DMS153 (cell line): ENCODE measurements at regions not wholly inside any gene's neighbourhood (a gene's known extent, or its start where the extent isn't known, plus 50 kb on each side); places are given as distances from the start of the nearest gene placed in this dataset.
"Not testable (repeated sequence)": the region's sequence is repeated elsewhere in the genome, so short reads cannot be mapped to it uniquely, and the experiment has no call there.

ENCODE experiments used
- DNase-seq: peaks from one replicate; lab custom pipeline; 2025; lab: John Stamatoyannopoulos, UW

DNA sequence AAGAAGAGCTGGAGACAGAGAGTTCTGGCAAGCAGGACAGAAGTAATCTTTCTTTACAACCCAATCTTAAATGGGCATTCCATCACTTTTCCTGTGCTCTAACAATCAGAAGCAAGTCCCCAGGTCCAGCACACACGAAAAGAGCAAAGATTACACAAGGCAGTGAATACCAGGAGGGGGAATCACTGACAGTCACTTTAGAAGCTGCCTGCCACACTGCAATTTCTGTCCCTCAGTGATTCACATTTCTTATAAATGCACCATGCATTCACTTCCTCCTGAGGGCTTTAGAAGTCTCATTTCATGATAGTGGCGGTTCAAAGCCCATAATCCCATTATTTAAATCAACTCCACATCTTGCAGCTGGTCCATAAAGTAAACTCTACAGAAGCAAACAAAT lies 362.5 kb downstream of the POM121L12 start:
- DNase-seq: no peak

DNA sequence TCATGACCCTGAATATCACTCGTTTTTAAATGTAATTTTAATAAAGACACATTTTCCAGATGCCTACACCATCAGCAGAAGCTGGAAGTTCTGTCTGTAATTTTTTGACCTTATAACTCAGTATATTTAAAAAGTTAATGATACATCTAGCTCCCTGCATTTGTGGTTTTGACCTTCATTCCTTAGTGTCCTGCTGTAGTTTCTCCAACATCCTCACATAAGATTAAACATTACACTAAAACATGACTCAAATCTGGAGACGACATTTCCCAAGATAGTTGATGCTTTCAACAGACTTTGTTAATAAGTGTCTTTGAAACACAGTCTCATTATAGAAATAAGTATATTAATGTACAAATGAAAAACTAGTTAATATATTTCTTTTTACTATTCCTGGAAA lies 363.1 kb downstream of the POM121L12 start:
- DNase-seq: no peak

DNA sequence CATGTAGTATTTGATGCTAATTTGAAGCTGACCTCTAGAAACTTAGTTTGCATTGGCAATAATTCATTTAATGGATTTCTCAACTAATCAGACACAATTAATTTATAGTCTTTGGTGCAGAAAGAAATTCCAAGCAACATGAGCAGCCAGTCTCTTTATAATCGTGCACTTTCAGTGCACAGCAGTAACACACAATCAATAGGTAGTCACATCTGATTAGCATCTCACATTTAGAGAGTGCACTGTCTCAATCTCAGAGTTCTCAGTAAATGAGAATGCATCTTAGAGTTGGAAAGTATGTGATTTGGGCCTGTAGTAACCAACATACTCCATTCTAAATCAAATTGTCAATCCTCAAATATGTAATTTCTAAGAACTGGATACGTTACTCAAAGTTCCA lies 377.6 kb downstream of the POM121L12 start:
- no peak for DNase-seq

DNA sequence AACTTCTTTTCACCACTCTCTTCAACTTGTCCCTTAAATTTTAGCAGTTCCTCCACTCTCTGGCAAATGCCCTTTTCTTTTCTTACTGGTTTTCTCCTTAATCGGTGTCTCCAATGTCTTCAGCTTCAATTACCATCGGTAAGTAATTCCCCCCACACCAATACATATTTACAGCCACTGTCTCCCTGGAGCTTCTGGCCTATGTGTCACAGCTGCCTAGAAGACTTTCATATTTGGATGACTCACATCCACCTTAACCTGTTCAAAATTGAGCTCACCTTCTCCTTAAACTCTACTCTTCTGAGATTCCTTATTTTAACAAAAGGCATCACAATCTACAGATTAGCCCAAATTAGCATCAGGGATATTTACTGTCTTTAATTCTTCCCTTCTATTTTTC lies 380.4 kb downstream of the POM121L12 start:
- no peak for DNase-seq

DNA sequence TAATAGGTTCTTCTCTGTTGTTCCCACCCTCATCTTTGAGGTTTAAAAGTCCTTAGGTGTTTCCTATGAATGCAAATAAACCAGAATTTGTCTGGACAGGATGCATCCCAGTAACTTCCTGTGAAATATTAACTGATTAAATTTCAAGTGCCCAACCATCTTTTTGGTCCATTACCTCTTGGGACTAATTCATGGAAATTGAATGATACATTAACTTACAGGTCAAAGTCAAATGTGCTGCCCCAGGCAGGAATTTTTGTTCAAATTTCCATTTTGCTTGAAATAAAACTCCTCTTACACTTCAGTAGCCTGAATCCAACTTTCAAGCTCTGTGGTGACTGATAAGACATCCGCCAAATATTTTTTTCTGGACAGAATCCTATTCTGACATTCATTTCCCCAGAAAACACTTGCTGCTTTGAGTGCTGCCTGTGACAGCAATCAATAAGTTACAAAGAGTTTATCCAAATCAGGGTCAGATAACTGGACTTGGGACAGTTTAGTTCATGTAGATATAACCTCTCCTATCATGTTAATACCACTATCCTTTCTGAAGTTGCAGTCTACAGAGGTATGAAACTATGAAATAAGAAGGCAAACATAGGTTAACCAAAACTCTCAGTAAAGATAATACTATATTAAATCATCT lies 383.5 kb downstream of the POM121L12 start:
- no peak for DNase-seq

DNA sequence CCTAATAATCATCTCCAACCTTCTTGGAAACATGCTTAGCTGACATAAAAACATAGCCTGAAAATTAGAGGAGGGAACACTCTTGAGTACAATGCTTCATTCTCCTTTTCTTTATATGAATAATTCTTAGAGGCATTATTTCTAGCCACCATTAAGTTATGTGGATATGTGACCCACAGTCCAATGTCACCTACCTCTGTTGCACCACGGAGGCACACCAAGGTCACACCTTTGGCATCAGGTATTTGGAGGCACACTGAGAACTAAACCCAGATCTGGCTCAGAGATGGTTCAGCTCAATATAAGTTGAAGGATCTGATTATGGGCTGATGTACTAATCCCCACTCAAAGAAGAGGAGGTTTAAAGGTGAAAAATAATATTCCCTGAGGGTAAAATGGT lies 385.1 kb downstream of the POM121L12 start:
- no peak for DNase-seq

DNA sequence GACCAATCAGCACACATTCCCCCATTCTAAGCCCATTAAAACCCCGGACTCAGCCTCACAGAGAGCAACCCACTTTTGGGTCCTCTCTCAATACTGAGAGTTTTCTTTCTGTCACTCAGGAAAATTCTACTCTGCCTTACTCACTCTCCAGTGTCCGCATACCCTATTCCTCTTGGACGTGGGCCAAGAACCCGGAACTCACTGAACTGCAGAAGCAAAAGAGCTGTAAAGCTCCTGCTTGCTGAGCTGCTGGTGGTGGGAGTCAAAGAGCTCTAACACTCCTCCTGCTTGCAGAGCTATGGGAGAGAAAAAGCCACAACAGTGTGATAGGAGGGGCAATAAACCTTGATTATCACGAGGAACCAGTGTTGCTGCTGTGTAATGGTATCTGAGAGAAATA lies 386.9 kb downstream of the POM121L12 start:
- DNase-seq: no peak

DNA sequence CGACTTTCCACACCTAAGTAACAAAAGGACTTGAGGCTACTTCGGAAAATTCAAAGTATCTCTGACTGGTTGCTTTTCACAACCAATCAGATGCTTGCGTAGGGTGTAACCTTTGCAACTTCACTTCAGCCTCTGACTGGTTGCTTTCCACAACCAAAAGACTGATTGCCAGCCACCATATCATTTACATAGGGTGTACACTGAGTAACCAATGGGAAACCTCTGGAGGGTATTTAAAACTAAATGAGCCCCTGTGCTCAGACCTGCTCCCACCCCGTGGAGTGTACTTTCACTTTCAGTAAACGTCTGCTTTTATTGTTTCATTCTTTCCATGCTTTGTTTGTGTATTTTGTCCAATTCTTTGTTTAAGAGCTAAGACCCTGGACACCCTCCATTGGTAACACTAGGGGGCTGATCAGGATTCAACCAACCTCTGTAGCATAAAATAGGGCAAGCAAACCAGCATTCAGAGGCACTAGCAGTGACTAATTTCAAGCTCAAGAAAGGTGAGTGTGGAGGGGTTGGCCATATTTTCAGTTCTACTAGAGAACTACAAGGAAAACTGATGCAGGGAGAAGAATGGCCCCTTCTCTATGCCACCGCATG lies 390.8 kb downstream of the POM121L12 start:
- no peak for DNase-seq

DNA sequence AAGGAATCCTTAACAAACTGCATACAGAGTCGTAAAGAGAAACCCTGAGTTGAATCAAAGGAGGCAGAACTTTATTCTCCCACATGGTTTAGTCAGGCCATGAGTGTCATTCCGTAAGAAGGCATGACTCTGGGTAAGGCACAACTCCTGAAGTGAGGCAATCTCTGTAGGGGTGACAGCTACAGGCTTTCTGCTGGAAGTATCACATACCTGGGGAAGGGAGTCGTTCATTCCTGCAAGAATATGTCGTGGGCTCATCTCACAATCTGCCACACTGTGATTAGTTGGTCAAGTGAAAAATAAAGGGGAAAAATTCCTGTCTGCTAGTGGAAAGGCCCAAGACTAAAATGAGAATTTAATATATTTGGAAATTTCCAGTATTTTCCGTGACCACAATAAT lies 392.6 kb downstream of the POM121L12 start:
- no peak for DNase-seq

DNA sequence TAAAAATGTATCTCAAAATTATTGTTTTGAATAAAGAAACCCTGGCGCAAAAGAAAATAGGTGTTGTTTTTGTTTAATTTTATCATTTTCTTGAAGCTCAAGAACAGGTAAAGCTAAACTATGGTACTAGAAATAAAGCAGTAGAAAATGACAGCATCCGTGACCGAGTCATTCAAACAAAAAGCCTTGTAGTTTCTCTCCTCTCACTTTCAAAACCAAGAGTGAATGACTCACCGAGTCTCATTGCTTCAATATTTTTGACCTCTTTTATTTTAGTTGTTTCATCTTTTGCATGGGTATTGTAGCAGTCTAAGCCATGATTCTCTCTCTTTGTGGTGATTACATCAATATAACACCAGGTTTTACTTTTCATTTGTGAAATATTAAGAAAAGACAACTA lies 396.5 kb downstream of the POM121L12 start:
- DNase-seq: no peak

DNA sequence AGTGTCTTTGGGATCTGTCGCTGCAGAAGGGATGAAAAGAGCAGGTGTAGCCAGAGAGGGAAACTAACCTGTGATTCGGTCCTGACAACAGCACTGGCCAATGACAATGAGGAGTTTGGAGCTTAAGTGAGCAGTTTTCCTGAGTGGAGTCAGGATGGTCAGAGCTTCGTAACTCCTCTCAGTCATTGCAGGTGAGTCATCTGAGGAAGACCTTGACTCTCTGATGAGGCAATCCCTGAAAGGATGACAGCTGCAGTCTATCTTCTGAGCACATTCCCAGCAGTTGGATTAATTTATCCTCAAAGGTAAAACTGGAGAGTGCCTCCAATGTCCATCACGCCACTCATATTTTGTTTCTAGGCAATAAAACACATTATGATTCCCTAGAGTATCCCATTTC lies 401.9 kb downstream of the POM121L12 start:
- DNase-seq: no peak

DNA sequence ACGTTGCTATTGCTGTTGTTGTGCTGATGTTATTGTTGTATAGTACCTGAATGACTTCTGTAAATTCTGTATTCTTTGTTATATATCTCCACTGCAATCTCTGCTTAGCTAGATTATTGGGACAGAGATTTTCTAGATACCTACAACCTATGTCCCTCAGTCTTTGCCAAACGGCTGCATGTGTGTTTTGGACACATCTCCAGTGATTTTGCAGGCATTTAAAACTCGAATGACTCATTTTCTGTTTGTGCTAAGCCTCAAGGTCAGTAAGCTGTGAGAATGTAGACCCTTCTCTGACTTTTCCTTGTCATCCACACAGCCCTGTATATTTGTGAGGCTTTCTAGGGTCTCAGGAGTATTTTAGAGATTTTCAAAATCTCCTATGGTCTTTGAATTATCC lies 410.7 kb downstream of the POM121L12 start:
- no peak for DNase-seq

DNA sequence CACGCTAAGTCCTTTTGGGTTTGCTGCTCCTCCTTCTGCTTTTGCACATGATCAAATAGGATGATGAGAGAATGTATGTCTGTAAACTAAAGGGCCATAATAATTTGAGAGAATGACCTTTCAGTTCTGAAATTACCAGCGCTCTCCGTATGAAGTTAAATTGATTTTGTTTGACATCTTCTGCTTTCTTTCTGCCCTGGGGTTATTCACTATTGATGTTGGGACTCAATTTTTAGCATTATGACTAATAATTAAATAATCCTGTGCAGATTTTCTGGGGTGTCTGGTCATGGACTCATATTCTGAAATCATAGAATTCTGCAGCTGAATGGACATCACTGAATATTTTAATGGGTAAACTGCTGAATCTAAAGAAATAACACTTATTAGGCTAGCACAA lies 423.2 kb downstream of the POM121L12 start:
- DNase-seq: no peak

DNA sequence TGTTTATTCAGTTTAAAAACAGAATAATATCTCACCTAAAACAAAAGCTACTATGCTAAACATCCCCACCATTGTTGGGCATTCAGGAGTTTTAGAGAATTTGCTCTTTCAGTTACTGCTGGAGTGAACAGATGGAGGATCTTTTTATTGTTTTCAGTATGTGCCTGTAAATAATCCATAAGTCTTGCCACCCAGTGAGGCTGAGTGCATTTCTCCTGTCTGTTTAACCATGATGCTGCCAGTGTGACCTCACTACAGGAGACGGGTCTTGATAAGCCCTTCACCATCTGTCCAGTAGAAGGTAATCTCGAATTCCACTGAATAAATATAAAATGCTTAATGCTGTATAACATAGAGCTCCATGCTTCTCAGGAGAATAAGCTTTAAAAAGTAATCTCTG lies 430.9 kb downstream of the POM121L12 start:
- no peak for DNase-seq

DNA sequence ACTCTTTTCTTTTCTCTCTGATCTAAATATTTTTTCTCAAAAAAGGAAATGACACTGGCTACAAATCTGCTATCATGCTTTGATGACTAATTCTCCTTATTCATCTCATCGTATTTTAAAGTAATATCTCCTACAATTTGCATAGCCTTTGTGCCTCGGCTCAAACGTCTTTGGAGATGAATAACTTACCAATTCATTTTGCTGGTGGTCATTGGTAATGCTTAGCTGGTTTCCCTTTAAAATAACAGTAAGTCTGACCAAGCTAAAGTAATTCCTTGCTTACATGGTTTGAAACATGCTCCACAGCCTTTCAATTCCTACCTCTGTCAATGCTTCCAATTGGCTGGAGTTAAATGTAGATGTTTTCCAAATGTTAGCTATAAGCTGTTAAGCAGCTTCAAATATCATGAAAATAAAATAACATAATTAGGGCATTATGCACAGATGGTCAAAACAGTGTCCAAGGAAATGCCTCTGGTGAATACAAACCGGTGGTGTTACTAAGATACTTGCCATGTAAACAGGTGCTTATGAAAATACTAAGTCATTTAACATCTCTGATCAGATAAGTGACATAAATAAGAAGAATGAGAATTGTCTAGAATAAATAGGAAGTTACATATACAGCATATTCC lies 435.0 kb downstream of the POM121L12 start:
- DNase-seq: no peak

DNA sequence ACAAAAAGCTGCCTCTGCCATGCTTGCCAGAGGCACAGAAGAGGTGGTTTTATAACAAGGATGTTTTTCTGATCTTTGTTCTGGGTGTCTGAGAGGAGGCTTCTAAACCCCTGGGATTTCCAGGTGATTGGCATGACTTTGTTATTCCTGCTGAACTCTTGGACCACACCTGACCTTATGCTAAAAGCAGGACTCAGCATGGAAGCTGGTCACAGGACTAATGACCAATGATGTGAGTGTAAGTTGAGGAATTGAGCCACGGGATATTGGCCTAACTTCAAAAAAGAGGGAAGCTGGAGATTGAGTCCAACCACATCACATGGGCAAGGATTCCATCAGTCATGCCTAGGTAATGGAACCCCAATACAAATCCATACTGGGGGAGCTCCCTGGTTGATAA lies 437.9 kb downstream of the POM121L12 start:
- no peak for DNase-seq

DNA sequence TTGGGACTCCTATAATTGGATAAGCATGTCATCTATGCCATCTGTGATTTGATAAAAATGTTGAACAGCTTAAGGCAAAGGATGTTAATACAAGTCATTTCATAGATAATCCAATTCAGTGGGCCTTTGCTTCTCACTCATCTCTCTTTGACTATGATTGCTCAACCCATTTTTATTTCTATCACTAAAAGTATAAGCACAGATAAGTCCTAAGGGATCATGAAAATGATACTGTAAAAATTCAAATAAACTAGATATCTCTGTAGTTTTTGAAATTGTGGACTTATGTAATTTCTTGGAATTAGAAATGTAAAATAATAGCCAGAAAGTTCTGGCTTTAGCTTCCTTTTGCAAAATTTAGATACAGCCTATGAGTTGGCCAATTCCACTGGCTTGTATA lies 440.3 kb downstream of the POM121L12 start:
- no peak for DNase-seq

DNA sequence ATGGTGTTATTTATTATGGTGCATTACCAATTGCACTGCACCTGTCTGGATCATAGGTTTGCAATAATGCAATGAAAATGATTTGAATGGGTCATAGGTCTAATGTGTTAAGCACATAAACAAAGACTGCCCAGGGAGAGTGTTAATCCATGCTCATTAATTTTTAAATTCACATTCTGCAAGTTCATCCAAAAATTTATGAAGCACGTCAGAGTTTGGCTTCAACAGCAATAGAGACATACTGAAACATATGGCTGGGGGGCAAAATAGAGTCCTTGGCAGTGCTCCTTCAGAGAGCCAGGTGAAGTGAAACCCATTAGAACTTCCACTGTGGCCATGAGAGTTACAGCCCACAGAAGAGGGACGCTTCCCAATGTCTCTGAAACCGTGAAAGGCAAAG lies 441.1 kb downstream of the POM121L12 start:
- no peak for DNase-seq

DNA sequence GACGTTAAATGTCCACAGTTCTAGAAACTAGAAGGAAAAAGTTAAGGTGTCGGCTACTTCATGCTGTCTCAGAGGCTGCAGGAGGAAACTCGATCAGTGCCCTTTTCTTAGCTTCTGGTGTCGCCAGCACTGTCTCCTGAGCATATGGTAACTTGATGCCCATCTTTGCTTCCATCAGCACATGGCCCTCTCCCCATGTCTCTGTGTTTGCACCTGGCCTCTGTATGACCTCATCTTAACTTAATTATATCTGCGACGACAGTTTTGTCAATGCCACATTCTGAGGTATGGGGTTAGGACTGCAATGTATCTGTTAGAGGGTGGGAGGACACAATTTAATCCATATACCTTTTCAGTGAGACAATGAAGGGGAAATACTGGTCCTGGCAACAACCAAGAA lies 449.9 kb downstream of the POM121L12 start:
- DNase-seq: no peak

DNA sequence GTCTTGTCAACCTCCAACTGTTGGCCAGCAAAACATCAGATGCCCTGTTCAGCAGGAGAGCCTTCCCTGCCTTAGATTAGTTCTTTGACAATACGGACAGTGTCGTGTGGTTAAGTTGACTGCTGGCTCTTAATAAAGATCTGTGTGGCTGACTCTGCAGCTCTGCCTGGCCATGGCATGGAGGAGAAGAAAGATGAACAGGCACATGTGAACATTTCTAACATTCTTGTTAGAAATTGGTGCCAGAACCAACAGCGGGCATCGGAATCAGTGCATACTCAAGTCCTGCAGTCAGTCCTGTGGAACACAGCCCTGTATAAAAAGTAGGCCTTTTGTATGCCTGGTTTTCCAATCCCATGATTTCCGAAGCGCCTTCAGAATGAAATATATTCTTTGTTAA lies 455.6 kb downstream of the POM121L12 start:
- DNase-seq: no peak

DNA sequence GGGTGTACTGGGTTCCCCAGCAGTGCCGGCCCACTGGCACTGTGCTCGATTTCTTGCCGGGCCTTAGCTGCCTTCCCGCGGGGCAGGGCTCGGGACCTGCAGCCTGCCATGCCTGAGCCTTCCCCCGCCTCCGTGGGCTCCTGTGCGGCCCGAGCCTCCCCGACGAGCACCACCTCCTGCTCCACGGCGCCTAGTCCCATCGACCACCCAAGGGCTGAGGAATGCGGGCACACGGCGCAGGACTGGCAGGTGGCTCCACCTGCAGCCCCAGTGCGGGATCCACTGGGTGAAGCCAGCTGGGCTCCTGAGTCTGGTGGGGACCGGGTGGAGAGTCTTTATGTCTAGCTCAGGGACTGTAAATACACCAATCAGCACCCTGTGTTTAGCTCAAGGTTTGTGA lies 459.7 kb downstream of the POM121L12 start:
- not testable (repeated sequence) for DNase-seq

DNA sequence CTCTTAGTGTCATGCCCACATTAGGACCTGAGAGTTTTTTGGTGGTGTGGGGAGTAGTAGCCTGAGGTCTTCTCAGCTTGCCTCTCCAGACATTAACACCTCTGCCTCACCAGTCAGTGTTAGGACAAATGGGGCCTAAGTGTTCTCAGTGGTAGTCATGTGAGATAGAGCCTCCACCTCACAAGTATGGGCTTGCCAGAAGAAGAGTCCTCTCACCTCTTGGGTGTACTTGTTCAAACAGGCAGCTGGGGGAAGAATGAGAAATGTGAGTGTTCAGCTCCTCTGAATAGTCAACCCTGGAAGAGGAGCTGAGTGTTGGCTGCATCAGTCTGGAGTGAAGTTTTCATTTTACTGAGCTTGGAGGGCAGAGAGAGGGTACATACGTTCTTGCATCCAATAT lies 464.6 kb downstream of the POM121L12 start:
- no peak for DNase-seq

DNA sequence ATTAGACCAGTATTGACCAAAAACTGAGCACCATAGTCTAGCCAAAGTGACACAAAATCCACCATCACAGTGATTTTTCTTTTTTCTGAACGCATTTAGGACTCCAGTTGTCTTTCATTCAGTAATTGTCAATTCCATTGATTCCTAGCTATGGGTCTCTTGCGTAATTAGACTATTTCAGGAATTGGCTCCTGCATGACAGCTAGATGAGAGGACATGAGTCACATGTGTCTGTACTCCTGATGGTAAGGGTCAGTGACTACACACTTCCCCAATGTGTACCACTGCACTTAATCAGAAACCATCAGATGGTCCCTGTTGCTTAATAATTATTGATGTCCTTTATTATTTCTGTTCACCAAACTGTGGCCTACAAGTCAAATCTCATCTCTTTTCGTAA lies 469.5 kb downstream of the POM121L12 start:
- no peak for DNase-seq

DNA sequence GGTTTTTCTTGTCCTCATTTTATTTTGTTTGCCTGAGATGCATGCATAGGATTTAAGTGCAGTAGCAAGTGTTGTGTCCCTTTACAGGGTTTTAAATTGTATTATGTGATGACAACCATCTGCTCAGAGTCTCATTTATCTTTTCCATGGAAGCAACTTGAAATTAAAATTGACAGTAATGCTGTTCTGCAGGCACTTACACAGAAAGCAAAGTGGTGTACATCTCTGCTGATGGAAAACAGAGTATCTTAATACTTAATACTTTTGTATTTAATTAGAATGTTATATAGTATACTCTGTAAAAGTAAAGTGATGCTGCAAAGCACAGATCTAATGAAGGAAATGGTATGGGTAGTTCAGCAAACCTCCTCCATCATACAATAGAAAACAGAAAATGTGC lies 482.9 kb downstream of the POM121L12 start:
- no peak for DNase-seq
